Right lobe of liver (tissue), 4 donors: ENCODE measurements at regions not wholly inside any gene's neighbourhood (a gene's known extent, or its start where the extent isn't known, plus 50 kb on each side); places are given as distances from the start of the nearest gene placed in this dataset.

Source experiments
- POLR2A ChIP-seq: fragments of 450-650 bp; IDR thresholded peaks from one replicate; pipeline ENCODE4 v1.6.1; 2017; ENCODE audit warnings: antibody characterized with exemption, mild to moderate bottlenecking
- TF ChIP-seq, protein P1 (sequence below), 4 donors: fragments of 200-600 bp in 3 of 4; fragments of 450-650 bp in 1 of 4; IDR thresholded peaks; one replicate each; pipeline versions ENCODE4 v1.5.1 to v1.8.0; 2016 to 2022; ENCODE audit warnings: antibody characterized with exemption in 4 of 4, mild to moderate bottlenecking in 2 of 4
- donor health status: DM: no; HTN: no; CAD: no.
- donor health status: DM: no; HTN: no; CAD: no.
- donor health status: DM: no; HTN: yes; CAD: no.

DNA sequence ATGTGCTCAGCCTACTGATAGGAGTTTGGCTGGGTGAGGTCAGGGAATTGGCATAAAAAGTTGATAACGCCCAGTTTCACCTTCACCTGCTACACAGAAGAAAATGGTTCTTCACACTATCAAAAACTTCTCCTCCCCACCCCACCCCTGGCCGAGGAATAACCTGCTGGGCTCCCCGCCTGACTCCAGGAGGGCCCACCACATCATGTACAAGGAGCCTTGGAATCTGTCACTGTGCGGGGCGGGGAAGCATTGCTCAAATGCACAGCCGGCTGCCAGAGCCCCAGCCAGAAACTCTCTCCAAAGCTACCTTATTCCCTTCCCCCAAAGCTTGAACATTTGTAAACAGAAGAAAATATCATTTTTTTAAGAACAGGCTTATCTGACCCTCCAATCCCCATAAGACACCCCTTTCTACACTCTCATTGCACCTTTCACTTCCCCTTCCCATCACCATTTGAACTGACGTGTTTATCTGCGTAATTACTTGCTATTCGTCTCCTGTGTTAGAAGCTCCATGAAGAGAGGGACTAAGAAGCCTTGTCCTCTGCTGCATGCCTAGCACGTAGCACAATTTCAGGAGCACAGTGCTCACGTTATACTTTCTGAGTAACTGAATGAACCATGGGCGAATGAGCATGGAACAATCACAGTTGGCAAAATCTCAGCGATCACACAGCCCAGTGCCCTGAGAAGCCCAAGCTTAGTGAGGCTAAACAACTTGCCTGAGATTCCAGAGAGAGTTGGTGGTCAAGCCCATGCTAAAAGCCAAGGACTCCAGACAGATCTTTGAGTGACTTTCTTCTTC is 82.9 kb downstream of the HES1 start:
- TF ChIP-seq POLR2A, result no peak
- TF ChIP-seq, protein P1, sequence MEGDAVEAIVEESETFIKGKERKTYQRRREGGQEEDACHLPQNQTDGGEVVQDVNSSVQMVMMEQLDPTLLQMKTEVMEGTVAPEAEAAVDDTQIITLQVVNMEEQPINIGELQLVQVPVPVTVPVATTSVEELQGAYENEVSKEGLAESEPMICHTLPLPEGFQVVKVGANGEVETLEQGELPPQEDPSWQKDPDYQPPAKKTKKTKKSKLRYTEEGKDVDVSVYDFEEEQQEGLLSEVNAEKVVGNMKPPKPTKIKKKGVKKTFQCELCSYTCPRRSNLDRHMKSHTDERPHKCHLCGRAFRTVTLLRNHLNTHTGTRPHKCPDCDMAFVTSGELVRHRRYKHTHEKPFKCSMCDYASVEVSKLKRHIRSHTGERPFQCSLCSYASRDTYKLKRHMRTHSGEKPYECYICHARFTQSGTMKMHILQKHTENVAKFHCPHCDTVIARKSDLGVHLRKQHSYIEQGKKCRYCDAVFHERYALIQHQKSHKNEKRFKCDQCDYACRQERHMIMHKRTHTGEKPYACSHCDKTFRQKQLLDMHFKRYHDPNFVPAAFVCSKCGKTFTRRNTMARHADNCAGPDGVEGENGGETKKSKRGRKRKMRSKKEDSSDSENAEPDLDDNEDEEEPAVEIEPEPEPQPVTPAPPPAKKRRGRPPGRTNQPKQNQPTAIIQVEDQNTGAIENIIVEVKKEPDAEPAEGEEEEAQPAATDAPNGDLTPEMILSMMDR (IDR thresholded peaks at IDR 0.05), result no peak
